ENCODE measurements at regions not wholly inside any gene's neighbourhood (a gene's known extent, or its start where the extent isn't known, plus 50 kb on each side); places are given as distances from the start of the nearest gene placed in this dataset.

- TF ChIP-seq CTCF (IDR thresholded peaks at IDR 0.05) = no peak
- no peak overlapping the region for H3K4me3 ChIP-seq
- ATAC-seq (no peak), DNase-seq (no peak)
- no peaks in the 10 kb centered on the region for H3K9me3 ChIP-seq
- H3K27ac ChIP-seq = no peak overlapping the region
- 86 to 91% (median 89%) methylated on average over 6 of the region's 6 CpGs for WGBS, 3 donors
- H3K27me3 ChIP-seq (ENCODE audit: insufficient read depth in 3 of 3, low read length in 2 of 3) = peaks cover 0 to 52% (median 5%) of the 10 kb centered on the region in 3 donors
- H3K4me1 ChIP-seq = no peaks in the 10 kb centered on the region
- intact Hi-C loops (cut with DNase I) = no loop called here
- no peaks in the 10 kb centered on the region for H3K36me3 ChIP-seq (ENCODE audit: insufficient read depth in 1 of 2, low read depth in 1 of 2)
Observed at GRCh38 chr9:126750941-126751725, 53.7 kb upstream of the ZBTB43 start.

- no peak for TF ChIP-seq CTCF (IDR thresholded peaks at IDR 0.05)
- WGBS, 3 donors = 70 to 74% (median 71%) methylated on average over 4 of the region's 4 CpGs
- Histone ChIP-seq H3K4me3 (no peak overlapping the region), H3K36me3 (ENCODE audit: insufficient read depth in 1 of 2, low read depth in 1 of 2) (no peaks in the 10 kb centered on the region), H3K4me1 (no peaks in the 10 kb centered on the region), H3K9me3 (no peaks in the 10 kb centered on the region), H3K27ac (no peak overlapping the region), H3K27me3 (ENCODE audit: insufficient read depth in 3 of 3, low read length in 2 of 3) (peaks cover 0 to 54% (median 8%) of the 10 kb centered on the region in 3 donors)
- DNase-seq (no peak), ATAC-seq (no peak)
- intact Hi-C loops (cut with DNase I) = no loop called here
Observed at GRCh38 chr9:126752376-126752775, 52.5 kb upstream of the ZBTB43 start.

DNA sequence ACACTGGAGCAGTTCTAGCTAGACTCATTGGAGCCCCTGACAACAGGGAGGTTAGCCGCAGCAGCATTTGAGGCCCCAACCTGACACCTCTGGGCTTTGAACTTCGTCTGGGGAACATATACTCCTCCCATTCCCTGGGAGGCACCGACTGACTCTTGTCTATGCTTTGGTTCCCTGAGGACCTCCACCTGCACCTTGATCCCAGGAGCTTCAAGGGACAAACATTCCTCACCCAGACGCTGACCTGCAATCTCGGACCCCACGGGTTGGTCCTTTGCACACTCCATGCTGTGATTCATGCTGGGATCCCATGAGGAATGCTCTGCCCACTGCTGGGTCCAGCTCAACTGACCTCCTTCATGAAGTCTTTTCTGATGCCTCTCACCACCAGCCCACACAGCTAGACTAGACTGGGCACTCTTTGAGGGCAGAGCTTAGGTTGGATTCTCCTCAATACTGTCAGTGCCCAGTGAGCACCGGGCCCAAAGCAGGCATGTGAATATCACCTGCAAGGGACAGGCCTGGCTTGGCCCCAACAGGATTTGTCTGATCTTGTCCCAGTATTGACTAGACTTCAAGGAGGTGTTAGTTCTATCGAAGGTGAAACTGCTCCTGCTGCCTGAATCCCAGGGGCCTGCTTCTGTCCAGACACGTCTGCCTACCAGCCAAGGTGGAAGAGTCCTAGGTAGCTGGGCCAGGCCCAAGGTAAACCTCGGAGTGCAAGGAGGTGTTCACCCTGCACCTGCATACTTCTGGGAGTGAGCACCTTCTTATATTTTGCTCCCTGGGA lies 51.8 kb upstream of the ZBTB43 start:
- Histone ChIP-seq H3K36me3 (ENCODE audit: insufficient read depth in 1 of 2, low read depth in 1 of 2) (no peaks in the 10 kb centered on the region), H3K27me3 (ENCODE audit: insufficient read depth in 3 of 3, low read length in 2 of 3) (peaks cover 0 to 54% (median 8%) of the 10 kb centered on the region in 3 donors), H3K9me3 (no peaks in the 10 kb centered on the region), H3K27ac (no peak overlapping the region), H3K4me3 (no peak overlapping the region), H3K4me1 (no peaks in the 10 kb centered on the region)
- ATAC-seq (no peak), DNase-seq (no peak)
- intact Hi-C loops (cut with DNase I) = no loop called here
- no peak for TF ChIP-seq CTCF (IDR thresholded peaks at IDR 0.05)
- 76 to 82% (median 76%) methylated on average over 10 of the region's 10 CpGs for WGBS, 3 donors

DNA sequence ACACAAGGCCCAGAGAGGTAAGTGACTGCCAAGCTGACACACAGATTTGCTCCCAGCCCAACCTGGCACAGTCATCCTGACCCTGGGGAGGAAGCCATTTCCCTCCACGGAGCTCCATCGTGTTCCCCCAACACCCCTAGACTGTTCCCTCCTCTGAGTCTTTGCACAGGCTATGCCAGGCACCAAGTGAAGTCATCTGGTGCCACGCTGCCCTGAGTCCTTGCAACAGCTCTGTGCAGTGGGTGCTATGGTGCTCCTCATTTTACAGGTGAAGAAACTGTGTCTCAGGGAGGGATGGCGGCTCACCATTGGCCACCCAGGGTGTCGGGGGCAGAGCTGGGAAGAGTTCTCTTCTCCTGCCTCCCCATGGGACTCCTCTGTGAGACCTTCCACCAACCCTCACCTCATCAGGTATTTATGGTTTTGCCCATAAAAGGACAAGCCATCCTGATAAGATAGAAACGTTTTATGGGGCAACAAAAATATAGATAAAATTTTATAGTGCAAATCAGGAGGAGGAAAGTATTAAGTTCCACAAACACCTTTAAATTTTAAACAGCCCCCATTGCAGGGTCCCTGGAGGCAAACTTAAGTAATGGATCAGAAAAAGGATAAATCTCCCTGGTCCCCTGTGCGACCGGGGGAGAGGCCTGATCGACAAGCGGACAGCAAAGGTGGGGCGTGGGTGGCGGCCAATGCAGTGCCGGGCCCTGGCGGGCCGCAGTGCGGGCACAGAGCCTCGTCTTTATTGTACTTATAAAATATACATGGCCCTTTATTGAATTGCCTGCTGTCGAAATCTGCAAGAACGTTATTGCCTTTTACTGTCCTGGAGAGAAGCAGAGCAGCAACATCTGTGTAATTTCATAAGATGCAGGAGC lies 50.2 kb upstream of the ZBTB43 start:
- H3K4me3 ChIP-seq = no peak overlapping the region
- no peak overlapping the region for H3K27ac ChIP-seq
- intact Hi-C loops (cut with DNase I) = no loop called here
- 68 to 75% (median 70%) methylated on average over 19 of the region's 19 CpGs for WGBS, 3 donors
- H3K36me3 ChIP-seq (ENCODE audit: insufficient read depth in 1 of 2, low read depth in 1 of 2) = no peaks in the 10 kb centered on the region
- no peaks in the 10 kb centered on the region for H3K9me3 ChIP-seq
- H3K27me3 ChIP-seq (ENCODE audit: insufficient read depth in 3 of 3, low read length in 2 of 3) = peaks cover 0 to 47% (median 6%) of the 10 kb centered on the region in 3 donors
- H3K4me1 ChIP-seq = no peaks in the 10 kb centered on the region
- DNase-seq = no peak
- no peak for TF ChIP-seq CTCF (IDR thresholded peaks at IDR 0.05)
- no peak for ATAC-seq
